ENCODE measurements at regions not wholly inside any gene's neighbourhood (a gene's known extent, or its start where the extent isn't known, plus 50 kb on each side); places are given as distances from the start of the nearest gene placed in this dataset.

DNA sequence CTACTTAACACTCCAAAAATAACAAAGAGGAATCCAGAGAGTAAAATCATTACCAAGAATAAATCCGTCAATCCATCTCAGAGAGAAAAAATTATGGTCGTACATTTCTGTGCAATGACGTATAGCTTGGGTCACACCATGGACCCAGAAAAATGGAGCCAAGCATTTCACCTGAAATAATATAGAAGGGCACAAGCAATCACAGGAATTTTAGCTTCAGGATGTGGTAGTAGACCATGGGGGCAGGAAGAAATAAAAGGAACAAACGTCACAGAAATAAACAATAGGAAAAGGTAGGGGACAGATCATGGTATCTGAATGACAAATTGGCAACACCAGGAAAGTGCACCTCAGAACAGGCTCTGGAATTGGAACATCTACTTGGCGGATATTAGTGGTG lies 231.0 kb downstream of the PLK2 start:
- Histone ChIP-seq H3K27me3 (ENCODE audit: control insufficient read depth, insufficient read depth, low read length) (no peaks in the 10 kb centered on the region), H3K4me3 (ENCODE audit: low read depth, low read length) (no peak overlapping the region), H3K36me3 (ENCODE audit: control insufficient read depth, insufficient read depth, low read length) (no peaks in the 10 kb centered on the region)
- POLR2A ChIA-PET: no interaction called here
- CTCF ChIA-PET: interaction anchor here (0.5 kb wide), 1 partner anchor 16 kb away, joined by 3 read pairs; no protein-coding TSS in a partner anchor
- DNase-seq (ENCODE audit: low read depth): no peak
- TF ChIP-seq, protein P1, sequence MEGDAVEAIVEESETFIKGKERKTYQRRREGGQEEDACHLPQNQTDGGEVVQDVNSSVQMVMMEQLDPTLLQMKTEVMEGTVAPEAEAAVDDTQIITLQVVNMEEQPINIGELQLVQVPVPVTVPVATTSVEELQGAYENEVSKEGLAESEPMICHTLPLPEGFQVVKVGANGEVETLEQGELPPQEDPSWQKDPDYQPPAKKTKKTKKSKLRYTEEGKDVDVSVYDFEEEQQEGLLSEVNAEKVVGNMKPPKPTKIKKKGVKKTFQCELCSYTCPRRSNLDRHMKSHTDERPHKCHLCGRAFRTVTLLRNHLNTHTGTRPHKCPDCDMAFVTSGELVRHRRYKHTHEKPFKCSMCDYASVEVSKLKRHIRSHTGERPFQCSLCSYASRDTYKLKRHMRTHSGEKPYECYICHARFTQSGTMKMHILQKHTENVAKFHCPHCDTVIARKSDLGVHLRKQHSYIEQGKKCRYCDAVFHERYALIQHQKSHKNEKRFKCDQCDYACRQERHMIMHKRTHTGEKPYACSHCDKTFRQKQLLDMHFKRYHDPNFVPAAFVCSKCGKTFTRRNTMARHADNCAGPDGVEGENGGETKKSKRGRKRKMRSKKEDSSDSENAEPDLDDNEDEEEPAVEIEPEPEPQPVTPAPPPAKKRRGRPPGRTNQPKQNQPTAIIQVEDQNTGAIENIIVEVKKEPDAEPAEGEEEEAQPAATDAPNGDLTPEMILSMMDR (IDR thresholded peaks at IDR 0.05; ENCODE audit: insufficient read depth, low read depth, low read length): no peak

DNA sequence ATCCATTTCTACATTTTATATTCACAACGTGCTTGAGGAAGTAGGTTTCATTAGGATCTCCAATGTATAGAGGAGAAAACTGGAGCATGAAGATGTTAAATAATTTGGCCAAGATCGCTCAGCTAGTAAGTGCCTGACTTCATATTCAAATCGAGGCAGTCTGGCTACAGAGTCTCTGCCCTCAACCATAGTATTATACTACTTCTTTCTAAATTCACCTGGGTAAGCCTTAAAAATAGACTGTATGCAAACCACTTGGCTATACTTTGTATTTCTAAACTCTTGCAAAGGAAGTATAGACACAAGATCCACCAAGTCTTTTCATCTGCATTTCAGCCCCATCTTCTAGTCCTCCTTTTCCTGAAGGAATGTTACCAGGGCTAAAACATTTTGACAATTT lies 232.0 kb downstream of the PLK2 start:
- DNase-seq (ENCODE audit: low read depth): no peak
- TF ChIP-seq, protein P1 (IDR thresholded peaks at IDR 0.05; ENCODE audit: insufficient read depth, low read depth, low read length): no peak
- no peaks in the 10 kb centered on the region for H3K36me3 ChIP-seq (ENCODE audit: control insufficient read depth, insufficient read depth, low read length)
- ChIA-PET POLR2A (no interaction called here), CTCF (no interaction called here)
- no peaks in the 10 kb centered on the region for H3K27me3 ChIP-seq (ENCODE audit: control insufficient read depth, insufficient read depth, low read length)
- H3K4me3 ChIP-seq (ENCODE audit: low read depth, low read length): no peak overlapping the region

DNA sequence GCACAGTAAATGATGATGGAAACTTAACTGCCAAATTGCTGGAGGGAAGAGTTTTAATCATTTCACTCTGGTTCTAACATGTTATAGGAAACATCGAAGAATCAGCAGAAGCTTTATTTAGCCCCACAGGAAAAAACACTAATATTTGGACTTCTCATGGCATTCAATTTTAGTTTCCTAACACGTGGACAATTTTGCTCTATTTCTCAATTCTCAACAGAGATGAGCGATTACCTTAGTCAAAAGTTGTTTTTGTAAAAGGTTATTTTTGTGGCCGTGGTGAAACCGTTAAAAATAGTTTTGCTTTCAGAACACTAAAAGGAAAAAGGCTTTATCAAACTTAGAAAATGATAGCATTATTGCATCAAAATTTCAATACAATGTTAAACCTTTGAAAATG lies 235.2 kb downstream of the PLK2 start:
- DNase-seq (ENCODE audit: low read depth): no peak
- no peak overlapping the region for H3K4me3 ChIP-seq (ENCODE audit: low read depth, low read length)
- H3K36me3 ChIP-seq (ENCODE audit: control insufficient read depth, insufficient read depth, low read length): no peaks in the 10 kb centered on the region
- no peaks in the 10 kb centered on the region for H3K27me3 ChIP-seq (ENCODE audit: control insufficient read depth, insufficient read depth, low read length)
- TF ChIP-seq, protein P1 (IDR thresholded peaks at IDR 0.05; ENCODE audit: insufficient read depth, low read depth, low read length): no peak
- POLR2A ChIA-PET: interaction anchor here (0.6 kb wide), 1 partner anchor 101 kb away, joined by 3 read pairs; no protein-coding TSS in a partner anchor
- CTCF ChIA-PET: no interaction called here

DNA sequence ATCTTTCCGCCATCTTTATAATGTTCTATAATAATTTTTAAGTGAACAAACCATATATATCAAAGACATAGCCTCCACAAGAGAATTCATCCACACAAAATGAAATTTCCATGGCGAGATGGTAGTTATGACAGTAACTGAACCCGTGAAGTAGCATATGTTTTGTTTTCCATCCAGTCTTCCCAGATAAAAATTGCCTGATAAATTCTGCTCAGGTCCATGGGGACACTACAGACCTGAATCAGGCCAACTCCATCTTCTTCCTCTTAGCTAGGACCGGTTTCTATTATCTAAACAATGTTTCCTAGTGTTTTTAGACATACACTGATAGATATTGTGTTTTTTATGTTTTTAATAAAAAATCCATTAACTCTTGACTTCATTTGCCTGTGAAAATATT lies 235.7 kb downstream of the PLK2 start:
- Histone ChIP-seq H3K4me3 (ENCODE audit: low read depth, low read length) (no peak overlapping the region), H3K27me3 (ENCODE audit: control insufficient read depth, insufficient read depth, low read length) (no peaks in the 10 kb centered on the region), H3K36me3 (ENCODE audit: control insufficient read depth, insufficient read depth, low read length) (no peaks in the 10 kb centered on the region)
- ChIA-PET CTCF (no interaction called here), POLR2A (no interaction called here)
- TF ChIP-seq, protein P1 (IDR thresholded peaks at IDR 0.05; ENCODE audit: insufficient read depth, low read depth, low read length): no peak
- DNase-seq (ENCODE audit: low read depth): no peak

DNA sequence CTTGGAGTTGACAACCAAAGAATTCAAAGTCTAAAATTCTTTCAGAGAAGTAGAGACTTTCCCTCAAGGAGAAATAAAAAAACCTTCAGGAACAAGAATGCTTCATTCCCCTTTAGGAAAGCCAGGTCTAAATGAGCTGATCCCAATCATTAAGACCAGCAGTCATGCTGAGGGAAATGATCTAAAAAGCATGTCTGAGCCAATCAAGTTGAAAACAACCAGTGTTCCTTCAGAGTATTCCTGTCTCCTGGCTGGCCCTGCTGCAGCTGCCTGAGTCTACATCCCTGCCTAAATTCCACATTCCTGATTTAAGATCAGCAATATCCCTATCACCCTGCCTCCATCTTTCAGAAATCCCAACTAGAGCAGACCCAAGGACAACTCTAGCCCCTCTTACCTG lies 244.5 kb downstream of the PLK2 start:
- Histone ChIP-seq H3K4me3 (ENCODE audit: low read depth, low read length) (no peak overlapping the region), H3K36me3 (ENCODE audit: control insufficient read depth, insufficient read depth, low read length) (no peaks in the 10 kb centered on the region), H3K27me3 (ENCODE audit: control insufficient read depth, insufficient read depth, low read length) (no peaks in the 10 kb centered on the region)
- CTCF ChIA-PET: no interaction called here
- TF ChIP-seq, protein P1 (IDR thresholded peaks at IDR 0.05; ENCODE audit: insufficient read depth, low read depth, low read length): no peak
- DNase-seq (ENCODE audit: low read depth): no peak
- POLR2A ChIA-PET: no interaction called here

Data from BJ (cell line).